ENCODE measurements at regions not wholly inside any gene's neighbourhood (a gene's known extent, or its start where the extent isn't known, plus 50 kb on each side); places are given as distances from the start of the nearest gene placed in this dataset.

GRCh38 chr21:22132358-22133071 is 1134.3 kb downstream of the NCAM2 start:
- Histone ChIP-seq H3K4me1 (ENCODE audit: control insufficient read depth, insufficient read depth, low read length) (no peaks in the 10 kb centered on the region), H3K36me3 (ENCODE audit: control insufficient read depth, insufficient read depth, low read length) (no peaks in the 10 kb centered on the region), H3K27ac (ENCODE audit: low read length) (no peak overlapping the region), H3K27me3 (ENCODE audit: control insufficient read depth, insufficient read depth, low read length) (no peaks in the 10 kb centered on the region), H3K4me3 (ENCODE audit: low read length) (no peak overlapping the region), H3K9me3 (ENCODE audit: control insufficient read depth, insufficient read depth, low read length) (peaks cover 2% of the 10 kb centered on the region; the same call in 1 of the 2 replicates)
- WGBS (ENCODE audit: insufficient coverage, insufficient read length), result no CpG with 5 or more reads among the region's 5 CpGs
- no peak for DNase-seq (ENCODE audit: low read depth, low spot score)

- Histone ChIP-seq H3K27ac (ENCODE audit: low read length) (no peak overlapping the region), H3K9me3 (ENCODE audit: control insufficient read depth, insufficient read depth, low read length) (peaks cover 2% of the 10 kb centered on the region; the same call in 1 of the 2 replicates), H3K4me3 (ENCODE audit: low read length) (no peak overlapping the region), H3K4me1 (ENCODE audit: control insufficient read depth, insufficient read depth, low read length) (no peaks in the 10 kb centered on the region), H3K27me3 (ENCODE audit: control insufficient read depth, insufficient read depth, low read length) (no peaks in the 10 kb centered on the region), H3K36me3 (ENCODE audit: control insufficient read depth, insufficient read depth, low read length) (no peaks in the 10 kb centered on the region)
- 100% methylated on average over 2 of the region's 3 CpGs for WGBS (ENCODE audit: insufficient coverage, insufficient read length)
- no peak for DNase-seq (ENCODE audit: low read depth, low spot score)
Measured at GRCh38 chr21:22136740-22137139, 1138.5 kb downstream of the NCAM2 start.

GRCh38 chr21:22138297-22139016 is 1140.2 kb downstream of the NCAM2 start:
- H3K9me3 ChIP-seq (ENCODE audit: control insufficient read depth, insufficient read depth, low read length), result peaks cover 2% of the 10 kb centered on the region; the same call in 1 of the 2 replicates
- H3K4me3 ChIP-seq (ENCODE audit: low read length), result no peak overlapping the region
- H3K4me1 ChIP-seq (ENCODE audit: control insufficient read depth, insufficient read depth, low read length), result no peaks in the 10 kb centered on the region
- no CpG with 5 or more reads among the region's 18 CpGs for WGBS (ENCODE audit: insufficient coverage, insufficient read length)
- DNase-seq (ENCODE audit: low read depth, low spot score), result no peak
- H3K27me3 ChIP-seq (ENCODE audit: control insufficient read depth, insufficient read depth, low read length), result no peaks in the 10 kb centered on the region
- H3K36me3 ChIP-seq (ENCODE audit: control insufficient read depth, insufficient read depth, low read length), result no peaks in the 10 kb centered on the region
- no peak overlapping the region for H3K27ac ChIP-seq (ENCODE audit: low read length)

- Histone ChIP-seq H3K27ac (ENCODE audit: low read length) (no peak overlapping the region), H3K9me3 (ENCODE audit: control insufficient read depth, insufficient read depth, low read length) (peaks cover 6% of the 10 kb centered on the region), H3K4me3 (ENCODE audit: low read length) (no peak overlapping the region), H3K36me3 (ENCODE audit: control insufficient read depth, insufficient read depth, low read length) (no peaks in the 10 kb centered on the region), H3K4me1 (ENCODE audit: control insufficient read depth, insufficient read depth, low read length) (no peaks in the 10 kb centered on the region), H3K27me3 (ENCODE audit: control insufficient read depth, insufficient read depth, low read length) (no peaks in the 10 kb centered on the region)
- WGBS (ENCODE audit: insufficient coverage, insufficient read length), result no CpG with 5 or more reads among the region's 3 CpGs
- DNase-seq (ENCODE audit: low read depth, low spot score), result no peak
Measured at GRCh38 chr21:22145545-22145944, 1147.3 kb downstream of the NCAM2 start.

GRCh38 chr21:22154579-22155274 is 1156.5 kb downstream of the NCAM2 start:
- no peak overlapping the region for H3K27ac ChIP-seq (ENCODE audit: low read length)
- H3K36me3 ChIP-seq (ENCODE audit: control insufficient read depth, insufficient read depth, low read length), result no peaks in the 10 kb centered on the region
- H3K4me1 ChIP-seq (ENCODE audit: control insufficient read depth, insufficient read depth, low read length), result no peaks in the 10 kb centered on the region
- no peaks in the 10 kb centered on the region for H3K27me3 ChIP-seq (ENCODE audit: control insufficient read depth, insufficient read depth, low read length)
- no peak overlapping the region for H3K4me3 ChIP-seq (ENCODE audit: low read length)
- DNase-seq (ENCODE audit: low read depth, low spot score), result no peak
- H3K9me3 ChIP-seq (ENCODE audit: control insufficient read depth, insufficient read depth, low read length), result peaks cover 6% of the 10 kb centered on the region

GRCh38 chr21:22164912-22165311 is 1166.7 kb downstream of the NCAM2 start:
- Histone ChIP-seq H3K27ac (ENCODE audit: low read length) (no peak overlapping the region), H3K27me3 (ENCODE audit: control insufficient read depth, insufficient read depth, low read length) (no peaks in the 10 kb centered on the region), H3K36me3 (ENCODE audit: control insufficient read depth, insufficient read depth, low read length) (no peaks in the 10 kb centered on the region), H3K4me3 (ENCODE audit: low read length) (no peak overlapping the region), H3K4me1 (ENCODE audit: control insufficient read depth, insufficient read depth, low read length) (no peaks in the 10 kb centered on the region), H3K9me3 (ENCODE audit: control insufficient read depth, insufficient read depth, low read length) (no peaks in the 10 kb centered on the region)
- no peak for DNase-seq (ENCODE audit: low read depth, low spot score)

- no peaks in the 10 kb centered on the region for H3K36me3 ChIP-seq (ENCODE audit: control insufficient read depth, insufficient read depth, low read length)
- H3K27ac ChIP-seq (ENCODE audit: low read length), result no peak overlapping the region
- no CpG with 5 or more reads among the region's 1 CpG for WGBS (ENCODE audit: insufficient coverage, insufficient read length)
- DNase-seq (ENCODE audit: low read depth, low spot score), result no peak
- H3K9me3 ChIP-seq (ENCODE audit: control insufficient read depth, insufficient read depth, low read length), result peaks cover 5% of the 10 kb centered on the region
- no peaks in the 10 kb centered on the region for H3K4me1 ChIP-seq (ENCODE audit: control insufficient read depth, insufficient read depth, low read length)
- no peak overlapping the region for H3K4me3 ChIP-seq (ENCODE audit: low read length)
- H3K27me3 ChIP-seq (ENCODE audit: control insufficient read depth, insufficient read depth, low read length), result no peaks in the 10 kb centered on the region
Measured at GRCh38 chr21:22174746-22175145, 1176.5 kb downstream of the NCAM2 start.

- Histone ChIP-seq H3K4me1 (ENCODE audit: control insufficient read depth, insufficient read depth, low read length) (no peaks in the 10 kb centered on the region), H3K4me3 (ENCODE audit: low read length) (no peak overlapping the region), H3K36me3 (ENCODE audit: control insufficient read depth, insufficient read depth, low read length) (no peaks in the 10 kb centered on the region), H3K9me3 (ENCODE audit: control insufficient read depth, insufficient read depth, low read length) (no peaks in the 10 kb centered on the region), H3K27ac (ENCODE audit: low read length) (no peak overlapping the region), H3K27me3 (ENCODE audit: control insufficient read depth, insufficient read depth, low read length) (no peaks in the 10 kb centered on the region)
- DNase-seq (ENCODE audit: low read depth, low spot score), result no peak
- WGBS (ENCODE audit: insufficient coverage, insufficient read length), result no CpG with 5 or more reads among the region's 6 CpGs
Measured at GRCh38 chr21:22189278-22189677, 1191.1 kb downstream of the NCAM2 start.

- WGBS (ENCODE audit: insufficient coverage, insufficient read length), result no CpG with 5 or more reads among the region's 1 CpG
- H3K36me3 ChIP-seq (ENCODE audit: control insufficient read depth, insufficient read depth, low read length), result no peaks in the 10 kb centered on the region
- H3K27me3 ChIP-seq (ENCODE audit: control insufficient read depth, insufficient read depth, low read length), result no peaks in the 10 kb centered on the region
Measured at GRCh38 chr21:22191581-22191980, 1193.4 kb downstream of the NCAM2 start.

GRCh38 chr21:22192766-22193165 is 1194.6 kb downstream of the NCAM2 start:
- no peak for DNase-seq (ENCODE audit: low read depth, low spot score)
- no peaks in the 10 kb centered on the region for H3K27me3 ChIP-seq (ENCODE audit: control insufficient read depth, insufficient read depth, low read length)
- no peaks in the 10 kb centered on the region for H3K4me1 ChIP-seq (ENCODE audit: control insufficient read depth, insufficient read depth, low read length)
- WGBS (ENCODE audit: insufficient coverage, insufficient read length), result no CpG with 5 or more reads among the region's 2 CpGs
- no peaks in the 10 kb centered on the region for H3K36me3 ChIP-seq (ENCODE audit: control insufficient read depth, insufficient read depth, low read length)
- peaks cover 1% of the 10 kb centered on the region; the same call in 1 of the 2 replicates for H3K9me3 ChIP-seq (ENCODE audit: control insufficient read depth, insufficient read depth, low read length)
- no peak overlapping the region for H3K4me3 ChIP-seq (ENCODE audit: low read length)
- H3K27ac ChIP-seq (ENCODE audit: low read length), result no peak overlapping the region

More at GRCh38 chr21:22191581-22191980, 1193.4 kb downstream of the NCAM2 start:
- no peak overlapping the region for H3K4me3 ChIP-seq (ENCODE audit: low read length)
- peaks cover 1% of the 10 kb centered on the region; the same call in 1 of the 2 replicates for H3K9me3 ChIP-seq (ENCODE audit: control insufficient read depth, insufficient read depth, low read length)
- no peak for DNase-seq (ENCODE audit: low read depth, low spot score)
- H3K27ac ChIP-seq (ENCODE audit: low read length), result no peak overlapping the region
- no peaks in the 10 kb centered on the region for H3K4me1 ChIP-seq (ENCODE audit: control insufficient read depth, insufficient read depth, low read length)

Measured in iPS DF 6.9 (cell line).